Cardiac muscle cell (in vitro differentiated cells and primary cell): ENCODE measurements at regions not wholly inside any gene's neighbourhood (a gene's known extent, or its start where the extent isn't known, plus 50 kb on each side); places are given as distances from the start of the nearest gene placed in this dataset.
"Not testable (repeated sequence)": the region's sequence is repeated elsewhere in the genome, so short reads cannot be mapped to it uniquely, and the experiment has no call there.

Experiments used
- DNase-seq, 2 donors: peaks; one replicate each; pipeline versions ENCODE4 v3.0.0 to v3.0.0-alpha.2; 2010 to 2017; ENCODE audit warnings: low read depth in 1 of 2, low spot score in 1 of 2
- H3K27ac ChIP-seq: fragments of 200-600 bp; sonication (generic); 2 replicates; pipeline ENCODE4 v1.5.1; 2016
- H3K27me3 ChIP-seq: fragments of 200-600 bp; sonication (generic); 2 replicates; pipeline ENCODE4 v1.6.0; 2016; ENCODE audit warnings: control low read depth
- H3K36me3 ChIP-seq: fragments of 200-600 bp; sonication (generic); 2 replicates; pipeline ENCODE4 v1.5.1; 2016; ENCODE audit warnings: control low read depth
- H3K4me1 ChIP-seq: fragments of 200-600 bp; sonication (generic); 2 replicates; pipeline ENCODE4 v1.8.1; 2017; ENCODE audit warnings: low read depth, mild to moderate bottlenecking, mixed run types
- H3K4me3 ChIP-seq: fragments of 200-600 bp; sonication (generic); 2 replicates; pipeline ENCODE4 v1.5.1; 2016; ENCODE audit warnings: mild to moderate bottlenecking
- H3K9me3 ChIP-seq: fragments of 200-600 bp; sonication (generic); 2 replicates; pipeline ENCODE4 v1.5.1; 2017; ENCODE audit warnings: low read depth, mild to moderate bottlenecking, control low read depth
- TF ChIP-seq, protein P1 (sequence below): IDR thresholded peaks from 2 replicates; pipeline ENCODE4 v1.5.1; 2012; ENCODE audit warnings: low read depth, mild to moderate bottlenecking, low read length

GRCh38 chr1:213533125-213533524, 454.6 kb upstream of the PROX1 start:
- TF ChIP-seq, protein P1, sequence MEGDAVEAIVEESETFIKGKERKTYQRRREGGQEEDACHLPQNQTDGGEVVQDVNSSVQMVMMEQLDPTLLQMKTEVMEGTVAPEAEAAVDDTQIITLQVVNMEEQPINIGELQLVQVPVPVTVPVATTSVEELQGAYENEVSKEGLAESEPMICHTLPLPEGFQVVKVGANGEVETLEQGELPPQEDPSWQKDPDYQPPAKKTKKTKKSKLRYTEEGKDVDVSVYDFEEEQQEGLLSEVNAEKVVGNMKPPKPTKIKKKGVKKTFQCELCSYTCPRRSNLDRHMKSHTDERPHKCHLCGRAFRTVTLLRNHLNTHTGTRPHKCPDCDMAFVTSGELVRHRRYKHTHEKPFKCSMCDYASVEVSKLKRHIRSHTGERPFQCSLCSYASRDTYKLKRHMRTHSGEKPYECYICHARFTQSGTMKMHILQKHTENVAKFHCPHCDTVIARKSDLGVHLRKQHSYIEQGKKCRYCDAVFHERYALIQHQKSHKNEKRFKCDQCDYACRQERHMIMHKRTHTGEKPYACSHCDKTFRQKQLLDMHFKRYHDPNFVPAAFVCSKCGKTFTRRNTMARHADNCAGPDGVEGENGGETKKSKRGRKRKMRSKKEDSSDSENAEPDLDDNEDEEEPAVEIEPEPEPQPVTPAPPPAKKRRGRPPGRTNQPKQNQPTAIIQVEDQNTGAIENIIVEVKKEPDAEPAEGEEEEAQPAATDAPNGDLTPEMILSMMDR, result no peak
- peak overlapping the region; percentile 40 for H3K27ac ChIP-seq
- no peak for DNase-seq

GRCh38 chr1:213535679-213536078, 452.1 kb upstream of the PROX1 start:
- Histone ChIP-seq H3K9me3 (no peaks in the 10 kb centered on the region), H3K27me3 (no peaks in the 10 kb centered on the region), H3K4me3 (no peak overlapping the region), H3K36me3 (no peaks in the 10 kb centered on the region), H3K27ac (no peak overlapping the region), H3K4me1 (peaks cover 6% of the 10 kb centered on the region)
- TF ChIP-seq, protein P1, result no peak
- no peak for DNase-seq

More at GRCh38 chr1:213533125-213533524, 454.6 kb upstream of the PROX1 start:
- Histone ChIP-seq H3K9me3 (no peaks in the 10 kb centered on the region), H3K4me3 (no peak overlapping the region), H3K36me3 (no peaks in the 10 kb centered on the region), H3K27me3 (no peaks in the 10 kb centered on the region), H3K4me1 (peaks cover 17% of the 10 kb centered on the region)

GRCh38 chr1:213538251-213538650, 449.5 kb upstream of the PROX1 start:
- H3K36me3 ChIP-seq, result no peaks in the 10 kb centered on the region
- TF ChIP-seq, protein P1, result no peak
- no peaks in the 10 kb centered on the region for H3K9me3 ChIP-seq
- H3K27ac ChIP-seq, result no peak overlapping the region
- H3K4me3 ChIP-seq, result no peak overlapping the region
- H3K4me1 ChIP-seq, result no peaks in the 10 kb centered on the region
- no peaks in the 10 kb centered on the region for H3K27me3 ChIP-seq
- DNase-seq, result no peak

DNA sequence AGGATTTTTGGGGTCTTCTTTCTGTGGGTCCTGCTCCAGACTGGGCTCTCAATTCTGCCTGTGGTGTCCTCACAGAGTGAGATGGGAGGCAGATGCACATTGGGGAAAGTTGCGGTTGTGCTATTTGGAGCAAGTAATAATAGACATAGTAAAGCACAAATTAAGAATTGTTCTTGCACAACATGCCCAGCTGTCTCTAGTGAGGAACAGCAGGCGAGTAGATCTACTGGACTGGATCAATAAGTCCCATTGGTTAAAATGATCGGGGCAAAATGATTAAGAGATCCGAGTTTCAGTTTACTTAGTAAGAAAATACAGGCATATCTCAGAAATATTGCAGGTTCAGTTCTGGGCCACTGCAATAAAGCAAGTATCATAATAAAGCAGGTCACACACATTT, 448.3 kb upstream of the PROX1 start:
- no peaks in the 10 kb centered on the region for H3K36me3 ChIP-seq
- TF ChIP-seq, protein P1, result no peak
- H3K4me1 ChIP-seq, result no peaks in the 10 kb centered on the region
- no peak for DNase-seq
- H3K27me3 ChIP-seq, result no peaks in the 10 kb centered on the region
- no peak overlapping the region for H3K27ac ChIP-seq
- no peaks in the 10 kb centered on the region for H3K9me3 ChIP-seq
- H3K4me3 ChIP-seq, result no peak overlapping the region

- DNase-seq, result no peak
- TF ChIP-seq, protein P1, result no peak
- no peaks in the 10 kb centered on the region for H3K36me3 ChIP-seq
These were observed 446.1 kb upstream of the PROX1 start for GRCh38 chr1:213541641-213542040.

GRCh38 chr1:213545181-213545580, 442.6 kb upstream of the PROX1 start:
- not testable (repeated sequence) for H3K27me3 ChIP-seq, DNase-seq, H3K27ac ChIP-seq, H3K4me3 ChIP-seq, H3K4me1 ChIP-seq, H3K36me3 ChIP-seq, H3K9me3 ChIP-seq

More at GRCh38 chr1:213541641-213542040, 446.1 kb upstream of the PROX1 start:
- Histone ChIP-seq H3K27me3 (no peaks in the 10 kb centered on the region), H3K4me1 (no peaks in the 10 kb centered on the region), H3K9me3 (no peaks in the 10 kb centered on the region), H3K27ac (no peak overlapping the region), H3K4me3 (no peak overlapping the region)
